M059J (cell line): ENCODE measurements at regions not wholly inside any gene's neighbourhood (a gene's known extent, or its start where the extent isn't known, plus 50 kb on each side); places are given as distances from the start of the nearest gene placed in this dataset.
"Not testable (repeated sequence)": the region's sequence is repeated elsewhere in the genome, so short reads cannot be mapped to it uniquely, and the experiment has no call there.

Experiments
- DNase-seq: peaks from one replicate; pipeline ENCODE4 v3.0.0-alpha.2; 2012; ENCODE audit warnings: low read depth

GRCh38 chr5:29170599-29170998 lies 2022.9 kb upstream of the CDH6 start:
- no peak for DNase-seq

GRCh38 chr5:29169886-29170285 lies 2023.6 kb upstream of the CDH6 start:
- DNase-seq, result no peak

GRCh38 chr5:29162297-29162696 lies 2031.2 kb upstream of the CDH6 start:
- no peak for DNase-seq

DNA sequence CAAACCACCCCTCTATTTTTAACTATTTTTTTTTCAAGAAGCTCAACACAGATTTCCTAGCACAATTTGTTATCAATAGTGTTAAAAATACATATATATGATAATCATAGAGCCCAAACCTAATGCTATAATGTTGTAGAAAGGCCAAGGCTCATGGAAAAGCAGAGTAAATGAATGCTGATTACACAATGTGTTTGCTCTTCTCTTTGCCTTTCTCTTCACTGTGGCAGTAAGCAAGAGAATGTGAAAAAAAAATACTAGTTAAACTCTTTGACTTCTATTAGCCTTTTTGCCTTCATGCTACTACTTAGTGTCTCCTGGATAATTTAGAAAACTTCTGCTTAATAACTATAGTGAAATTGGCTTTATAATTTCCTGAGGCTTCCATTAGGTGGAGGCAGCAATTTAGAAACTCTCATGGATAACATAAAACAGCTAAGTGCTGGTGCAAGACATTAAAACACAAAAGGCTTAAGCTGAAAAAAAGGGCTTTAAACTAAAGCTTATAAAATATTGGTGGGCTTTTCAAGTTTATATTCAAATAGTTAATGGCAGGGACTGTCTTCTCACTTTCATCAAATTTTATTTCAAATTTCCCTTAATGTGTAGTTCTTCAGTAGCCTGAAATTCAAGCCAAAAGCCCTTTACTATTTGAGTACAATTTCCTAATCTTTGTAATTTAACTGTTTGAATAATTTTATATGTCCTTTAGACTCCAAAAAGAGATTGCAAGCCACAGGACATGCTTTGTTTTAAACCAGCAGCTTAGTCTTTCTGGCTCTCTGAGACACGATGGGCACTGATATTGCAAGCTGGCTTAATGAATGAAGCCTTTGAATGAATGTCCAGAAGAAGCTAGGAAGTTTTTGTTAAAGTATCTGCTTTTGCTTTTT lies 2031.8 kb upstream of the CDH6 start:
- DNase-seq, result no peak

- no peak for DNase-seq
Observed at GRCh38 chr5:29157975-29158374, 2035.5 kb upstream of the CDH6 start.

GRCh38 chr5:29150840-29151239 lies 2042.6 kb upstream of the CDH6 start:
- DNase-seq, result no peak

- no peak for DNase-seq
Observed at GRCh38 chr5:29148581-29148980, 2044.9 kb upstream of the CDH6 start.

DNA sequence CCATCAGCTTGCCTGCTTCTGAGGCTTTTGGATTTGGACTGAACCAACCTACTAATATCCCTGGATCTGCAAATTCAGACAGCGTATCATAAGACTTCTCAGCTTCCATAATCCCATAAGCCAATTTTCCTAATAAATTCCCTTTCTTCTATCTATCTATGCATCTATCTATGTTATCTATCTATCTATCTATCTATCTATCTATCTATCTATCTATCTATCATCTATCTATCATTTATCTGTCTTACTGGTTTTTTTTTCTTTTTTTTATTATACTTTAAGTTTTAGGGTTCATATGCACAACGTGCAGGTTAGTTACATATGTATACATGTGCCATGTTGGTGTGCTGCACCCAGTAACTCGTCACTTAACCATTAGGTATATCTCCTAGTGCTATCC lies 2045.4 kb upstream of the CDH6 start:
- DNase-seq, result no peak

GRCh38 chr5:29143266-29143665 lies 2050.2 kb upstream of the CDH6 start:
- DNase-seq, result no peak

DNA sequence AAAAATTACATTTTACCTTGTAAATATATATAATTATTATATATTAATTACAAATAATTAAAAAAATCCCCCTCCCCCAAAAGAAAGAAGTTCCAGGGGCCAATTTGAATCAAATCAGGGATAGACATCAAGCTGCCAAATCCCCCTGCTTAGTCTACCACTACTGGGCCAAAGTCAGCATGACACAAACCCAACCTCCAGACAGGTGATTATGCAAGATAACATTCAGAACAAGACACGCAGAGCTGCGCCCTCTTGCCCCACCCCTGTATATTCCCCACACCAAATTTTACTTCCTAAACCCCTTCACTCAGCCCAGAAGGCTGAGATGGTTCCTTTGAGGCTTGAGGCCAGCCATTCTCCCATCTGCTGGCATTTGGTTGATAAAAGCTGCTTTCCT lies 2059.1 kb upstream of the CDH6 start:
- no peak for DNase-seq

- DNase-seq, result no peak
Observed at GRCh38 chr5:29131285-29131684, 2062.2 kb upstream of the CDH6 start.

DNA sequence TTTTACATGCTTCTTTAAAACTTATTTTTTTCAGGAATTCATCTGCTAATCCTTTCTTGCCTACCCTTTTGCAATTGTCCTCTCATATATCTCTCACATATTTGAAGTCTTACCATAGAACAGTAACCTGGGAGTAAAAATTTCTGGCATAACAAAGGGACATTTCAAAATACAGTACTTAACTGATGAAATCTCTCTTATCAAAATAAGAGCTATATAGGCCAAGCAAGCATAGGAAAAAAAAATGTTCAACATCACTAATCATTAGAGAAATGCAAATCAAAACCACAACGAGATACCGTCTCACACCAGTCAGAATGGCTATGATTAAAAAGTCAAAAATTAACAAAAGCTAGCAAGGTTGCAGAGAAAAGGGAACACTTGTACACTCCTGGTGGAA lies 2062.7 kb upstream of the CDH6 start:
- no peak for DNase-seq

GRCh38 chr5:29127524-29128156 lies 2065.8 kb upstream of the CDH6 start:
- DNase-seq, result not testable (repeated sequence)

GRCh38 chr5:29126462-29126861 lies 2067.0 kb upstream of the CDH6 start:
- DNase-seq, result not testable (repeated sequence)

DNA sequence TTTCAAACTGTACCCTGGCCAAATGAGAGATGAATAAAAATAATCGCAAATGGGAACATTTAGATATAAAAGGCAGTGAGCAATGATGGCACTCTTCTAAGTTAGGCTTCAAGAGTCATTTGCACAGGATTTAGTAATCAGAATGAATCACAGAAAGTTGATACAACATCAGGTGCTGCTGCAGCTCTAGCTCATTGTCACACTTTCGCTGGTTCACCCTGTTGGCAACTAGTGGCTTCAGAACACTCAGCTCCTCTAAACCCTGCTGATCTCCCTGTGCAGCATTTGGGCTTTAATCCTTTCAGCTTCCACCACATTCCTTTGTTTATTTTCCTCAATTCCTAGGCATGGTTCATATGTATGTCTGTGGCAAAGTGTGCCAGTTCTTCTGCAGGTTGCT lies 2071.2 kb upstream of the CDH6 start:
- DNase-seq, result no peak

DNA sequence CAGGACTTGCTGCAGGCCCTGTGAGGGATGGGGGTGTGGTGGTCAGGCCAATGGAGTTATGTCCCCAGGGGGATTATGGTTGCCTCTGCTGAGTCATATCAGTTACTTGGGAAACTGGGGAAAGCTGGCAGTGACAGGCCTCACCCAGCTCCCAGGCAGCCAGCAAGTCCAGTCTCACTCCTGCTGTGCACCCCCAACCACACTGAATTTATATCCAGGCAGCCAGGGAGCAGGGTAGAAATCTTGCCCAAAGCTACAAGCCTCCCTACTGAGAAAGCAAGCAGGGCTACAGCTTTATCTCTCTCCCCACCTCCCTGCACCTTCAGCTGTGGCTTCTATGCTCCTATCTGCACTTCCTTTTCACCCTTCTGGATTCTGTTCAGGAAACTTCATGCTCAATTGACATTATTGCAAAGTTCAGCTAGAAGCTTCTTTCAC lies 2076.0 kb upstream of the CDH9 start:
- peak; percentile 2 for DNase-seq

- no peak for DNase-seq
Observed at GRCh38 chr5:29113516-29113915, 2075.1 kb upstream of the CDH9 start.

DNA sequence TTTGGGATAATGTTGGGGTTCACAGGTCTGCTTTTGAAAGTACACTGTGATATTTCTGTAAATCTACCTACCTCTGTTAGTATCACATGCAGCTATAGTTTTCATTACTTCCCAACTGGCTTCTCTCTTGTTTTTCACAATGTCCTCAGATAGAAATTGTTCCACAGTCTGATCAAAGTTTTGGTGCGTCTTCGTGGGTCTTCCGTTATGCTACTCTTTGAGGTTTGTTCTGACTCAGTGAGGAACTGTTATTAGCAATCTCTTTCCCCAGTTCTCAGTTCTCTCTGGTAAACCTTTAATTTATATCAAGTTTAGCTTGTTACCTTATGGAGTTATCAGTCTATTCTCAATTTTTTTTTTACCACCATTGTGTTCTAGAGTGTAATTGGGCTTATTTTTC lies 2061.2 kb upstream of the CDH9 start:
- no peak for DNase-seq

DNA sequence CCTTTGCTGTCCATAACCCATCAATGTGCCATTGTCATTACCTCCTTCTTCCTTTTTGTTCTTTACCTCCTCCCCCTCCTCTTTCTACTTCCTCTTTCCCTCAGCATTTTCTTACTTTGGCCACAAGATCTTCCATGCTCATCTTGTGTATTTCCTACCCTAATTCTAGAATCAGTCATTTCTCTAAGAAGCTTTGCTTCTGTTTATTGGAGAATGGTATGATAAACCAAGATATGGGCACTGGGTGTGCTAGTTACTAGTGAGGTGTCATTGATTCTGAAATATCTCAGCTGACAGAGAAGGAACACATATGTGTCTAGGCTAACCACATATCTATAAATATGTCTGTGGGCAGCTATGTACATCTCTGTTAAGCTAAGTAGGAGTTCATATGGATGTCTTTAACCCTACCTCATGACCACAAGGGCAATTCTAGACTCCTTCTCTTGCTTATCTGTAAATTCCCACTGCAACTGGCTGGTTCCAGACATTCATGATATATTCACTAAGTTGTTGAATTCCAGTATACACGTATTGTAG lies 2051.3 kb upstream of the CDH9 start:
- no peak for DNase-seq

GRCh38 chr5:29085142-29085541 lies 2046.8 kb upstream of the CDH9 start:
- no peak for DNase-seq

GRCh38 chr5:29079771-29080170 lies 2041.4 kb upstream of the CDH9 start:
- no peak for DNase-seq

GRCh38 chr5:29077451-29077850 lies 2039.1 kb upstream of the CDH9 start:
- DNase-seq, result peak; percentile 4

GRCh38 chr5:29069104-29069402 lies 2030.7 kb upstream of the CDH9 start:
- DNase-seq, result no peak
